ENCODE measurements at regions not wholly inside any gene's neighbourhood (a gene's known extent, or its start where the extent isn't known, plus 50 kb on each side); places are given as distances from the start of the nearest gene placed in this dataset.

DNA sequence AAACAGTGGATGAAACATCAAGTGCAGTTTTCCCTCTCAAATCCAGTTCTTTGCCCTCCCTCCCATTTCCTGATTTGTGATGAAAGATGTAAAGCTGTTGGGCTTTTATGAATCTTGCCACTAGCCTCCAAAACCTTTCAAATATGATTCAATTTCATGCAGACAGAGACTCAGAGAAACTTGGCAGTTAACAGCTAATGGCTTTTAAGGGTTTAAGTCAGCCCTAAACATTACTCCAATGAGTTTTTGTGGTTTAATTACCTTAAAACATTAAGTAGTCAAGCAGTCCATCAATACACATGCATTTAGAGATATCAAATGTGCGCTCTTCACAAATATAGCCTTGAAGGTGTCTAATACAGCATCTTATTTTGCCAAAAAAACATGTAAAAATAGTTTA, 1594.0 kb upstream of the GOT2 start:
- H3K4me3 Mint-ChIP-seq, result no peak overlapping the region
- H3K4me1 Mint-ChIP-seq, result no peaks in the 10 kb centered on the region
- H3K27ac Mint-ChIP-seq, result no peak overlapping the region
- peaks cover 3 to 4% of the 10 kb centered on the region in 2 donors for H3K9me3 Mint-ChIP-seq
- ATAC-seq (replicated peaks) (no peak), DNase-seq (no peak)
- no peaks in the 10 kb centered on the region for H3K36me3 Mint-ChIP-seq
- H3K27me3 Mint-ChIP-seq, result no peaks in the 10 kb centered on the region

DNA sequence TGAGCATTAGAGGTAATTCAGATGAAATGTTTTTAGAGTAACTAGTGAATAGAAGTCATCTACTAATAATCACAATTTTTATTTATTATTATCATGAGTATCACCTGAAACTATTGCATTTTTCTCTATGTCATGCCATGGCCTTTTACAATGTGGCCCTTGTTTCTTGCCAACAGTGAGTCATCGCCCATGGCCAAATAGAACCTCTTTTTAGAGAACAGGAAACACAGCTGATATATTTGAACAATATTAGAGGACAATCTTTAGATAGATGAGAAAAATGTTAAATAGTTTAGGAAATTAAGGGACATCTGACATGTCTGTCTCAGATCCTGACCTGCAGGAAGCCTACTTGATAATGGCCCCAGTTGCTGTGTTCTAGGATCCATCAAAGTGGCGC, 1584.4 kb upstream of the GOT2 start:
- H3K4me1 Mint-ChIP-seq, result no peaks in the 10 kb centered on the region
- ATAC-seq (replicated peaks) (no peak), DNase-seq (no peak)
- H3K27ac Mint-ChIP-seq, result no peak overlapping the region
- H3K36me3 Mint-ChIP-seq, result no peaks in the 10 kb centered on the region
- H3K4me3 Mint-ChIP-seq, result no peak overlapping the region
- peaks cover 6 to 11% of the 10 kb centered on the region in 2 donors for H3K9me3 Mint-ChIP-seq
- no peaks in the 10 kb centered on the region for H3K27me3 Mint-ChIP-seq

DNA sequence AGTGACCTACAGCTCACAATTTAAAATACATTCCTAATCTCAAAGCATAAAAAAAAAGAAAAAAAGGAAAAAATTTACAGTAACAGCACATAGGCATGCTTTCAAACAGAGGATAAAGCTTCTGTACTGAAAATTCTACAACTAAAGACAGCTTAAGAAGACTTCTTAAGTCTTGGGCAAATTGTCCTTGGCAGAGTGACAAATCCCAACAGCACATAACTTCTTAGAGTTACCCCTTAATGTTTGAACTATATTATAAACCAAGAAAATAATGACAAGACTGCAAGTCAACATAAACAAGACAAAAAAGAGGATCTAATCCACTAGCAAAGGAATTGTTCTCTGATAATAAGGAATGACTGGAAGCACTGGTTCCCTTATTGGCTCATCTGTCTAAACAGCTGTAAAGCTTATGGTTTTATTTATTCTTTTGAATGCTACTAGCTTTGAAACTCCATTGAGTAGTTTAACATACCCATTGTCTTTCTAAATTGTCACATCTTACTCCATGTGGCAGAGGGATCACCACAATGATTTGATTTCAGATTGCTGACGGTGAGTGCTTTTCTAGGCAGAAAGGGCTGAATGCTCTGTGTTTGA, 1576.8 kb upstream of the GOT2 start:
- no peak overlapping the region for H3K4me3 Mint-ChIP-seq
- no peaks in the 10 kb centered on the region for H3K4me1 Mint-ChIP-seq
- H3K36me3 Mint-ChIP-seq, result no peaks in the 10 kb centered on the region
- ATAC-seq (replicated peaks) (no peak), DNase-seq (no peak)
- H3K27ac Mint-ChIP-seq, result no peak overlapping the region
- no peaks in the 10 kb centered on the region for H3K27me3 Mint-ChIP-seq
- H3K9me3 Mint-ChIP-seq, result peaks cover 6 to 8% of the 10 kb centered on the region in 2 donors

DNA sequence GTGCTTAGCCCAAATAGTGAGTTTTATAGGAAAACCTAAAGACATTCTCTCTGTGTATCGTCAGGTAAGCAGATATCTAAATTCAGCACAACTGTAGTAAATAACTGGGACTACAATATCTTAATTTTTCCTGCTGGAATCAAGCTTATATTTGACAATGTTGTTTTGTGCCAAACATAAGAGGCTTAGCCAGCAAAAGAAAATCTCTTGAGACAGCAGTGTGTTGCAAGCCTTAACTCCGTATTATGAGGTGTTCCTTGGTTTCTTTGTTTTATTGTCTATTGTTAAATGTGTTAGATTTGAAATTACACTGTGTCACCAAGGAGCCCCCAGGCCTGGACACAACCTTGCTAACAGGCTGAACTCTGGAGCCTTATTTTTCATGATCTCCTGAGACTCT, 1570.6 kb upstream of the GOT2 start:
- H3K27me3 Mint-ChIP-seq, result no peaks in the 10 kb centered on the region
- no peak overlapping the region for H3K27ac Mint-ChIP-seq
- no peak overlapping the region for H3K4me3 Mint-ChIP-seq
- no peaks in the 10 kb centered on the region for H3K36me3 Mint-ChIP-seq
- DNase-seq (no peak), ATAC-seq (replicated peaks) (no peak)
- H3K4me1 Mint-ChIP-seq, result no peaks in the 10 kb centered on the region
- H3K9me3 Mint-ChIP-seq, result peaks cover 4 to 10% of the 10 kb centered on the region in 2 donors

DNA sequence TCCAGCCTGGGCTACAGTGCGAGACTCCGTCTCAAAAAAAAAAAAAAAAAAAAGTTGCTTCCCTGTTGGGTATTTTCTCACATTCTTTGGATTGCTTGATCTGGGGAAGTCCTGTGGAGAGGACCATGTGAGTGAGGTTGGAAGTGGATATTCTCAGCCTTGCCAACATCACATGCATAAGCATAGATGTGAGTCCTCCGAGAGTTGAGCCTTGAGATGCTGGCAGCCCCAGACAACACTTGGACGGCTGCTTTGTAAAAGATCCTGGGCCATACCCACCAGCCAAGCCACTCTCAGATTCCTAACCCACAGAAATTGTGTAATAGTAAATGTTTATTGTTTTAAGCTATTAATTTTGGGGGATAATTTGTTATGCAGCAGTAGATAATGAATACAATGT, 1570.0 kb upstream of the GOT2 start:
- Mint-ChIP-seq H3K27ac (no peak overlapping the region), H3K27me3 (no peaks in the 10 kb centered on the region), H3K4me1 (no peaks in the 10 kb centered on the region), H3K36me3 (no peaks in the 10 kb centered on the region), H3K9me3 (peaks cover 4 to 10% of the 10 kb centered on the region in 2 donors), H3K4me3 (no peak overlapping the region)
- ATAC-seq (replicated peaks) (no peak), DNase-seq (no peak)

DNA sequence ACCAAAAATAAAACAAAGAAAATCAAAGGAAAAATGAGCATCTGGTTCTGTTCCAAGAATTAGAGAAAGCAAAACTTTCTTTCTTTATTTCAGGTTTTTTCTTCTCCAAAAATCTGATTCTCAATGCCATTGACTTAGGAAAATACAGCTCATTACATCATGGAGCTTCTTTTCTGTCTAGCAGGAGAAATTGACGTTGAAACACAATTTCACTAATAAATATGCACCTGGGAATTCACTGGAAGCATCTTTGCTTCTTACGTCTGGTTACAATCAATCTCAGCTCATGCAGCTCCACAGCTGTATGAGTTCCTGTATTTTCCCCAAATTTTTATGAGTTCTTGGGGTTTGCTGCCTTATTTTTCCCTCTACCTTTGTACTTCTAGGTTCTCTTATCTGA, 1568.6 kb upstream of the GOT2 start:
- no peak for ATAC-seq (replicated peaks)
- Mint-ChIP-seq H3K4me3 (no peak overlapping the region), H3K27me3 (no peaks in the 10 kb centered on the region), H3K4me1 (no peaks in the 10 kb centered on the region), H3K36me3 (no peaks in the 10 kb centered on the region), H3K27ac (no peak overlapping the region), H3K9me3 (peaks cover 2 to 6% of the 10 kb centered on the region in 2 donors)
- no peak for DNase-seq

DNA sequence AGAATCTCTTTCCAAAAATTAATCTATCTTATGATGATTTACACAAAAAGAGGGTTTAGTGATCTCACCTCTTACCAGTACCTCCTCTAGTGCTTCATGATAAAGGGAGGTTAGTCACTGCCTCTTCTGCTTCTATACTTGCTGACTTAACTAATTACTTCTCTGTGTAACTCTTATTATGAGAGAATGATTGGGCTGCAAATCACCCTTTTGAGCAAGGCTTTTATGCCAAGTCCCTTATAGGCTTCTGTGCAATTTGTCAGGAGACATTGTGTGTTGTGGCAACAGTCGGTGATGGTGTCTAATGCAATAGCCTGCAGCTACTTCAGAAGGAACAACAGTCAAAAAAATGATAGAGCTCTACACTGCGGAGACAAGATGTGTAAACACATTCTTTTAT, 1568.1 kb upstream of the GOT2 start:
- Mint-ChIP-seq H3K9me3 (peaks cover 2 to 6% of the 10 kb centered on the region in 2 donors), H3K27me3 (no peaks in the 10 kb centered on the region), H3K27ac (no peak overlapping the region), H3K36me3 (no peaks in the 10 kb centered on the region), H3K4me3 (no peak overlapping the region), H3K4me1 (no peaks in the 10 kb centered on the region)
- DNase-seq (no peak), ATAC-seq (replicated peaks) (no peak)

DNA sequence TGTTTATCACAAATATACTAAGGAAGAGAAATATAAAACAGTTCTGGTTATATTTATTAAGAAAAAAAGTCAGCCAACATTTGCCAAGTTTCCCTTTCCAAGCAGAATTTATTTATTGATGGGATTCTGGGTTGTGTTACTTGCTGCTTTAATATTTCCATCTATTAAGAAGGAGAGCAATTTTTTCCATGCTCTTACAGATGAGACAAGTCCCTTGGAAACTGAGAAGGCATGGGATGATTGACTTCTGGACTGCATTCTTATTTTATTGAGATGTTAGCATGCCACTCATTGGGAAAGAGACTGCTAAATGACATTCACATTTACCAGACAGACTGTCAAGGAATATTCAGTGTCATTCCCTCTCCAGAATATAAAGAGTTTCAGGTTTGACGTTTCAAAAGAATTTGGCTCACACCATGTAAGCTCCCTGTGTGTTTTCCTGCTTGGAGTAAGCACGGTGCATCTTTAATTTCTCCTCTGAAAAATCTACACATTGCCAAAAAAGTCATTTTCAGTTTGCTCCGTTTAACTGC, 1565.2 kb upstream of the GOT2 start:
- Mint-ChIP-seq H3K27me3 (no peaks in the 10 kb centered on the region), H3K27ac (no peak overlapping the region), H3K4me1 (no peaks in the 10 kb centered on the region), H3K4me3 (no peak overlapping the region), H3K9me3 (peaks cover 0 to 2% of the 10 kb centered on the region in 2 donors), H3K36me3 (no peaks in the 10 kb centered on the region)
- DNase-seq (no peak), ATAC-seq (replicated peaks) (no peak)

DNA sequence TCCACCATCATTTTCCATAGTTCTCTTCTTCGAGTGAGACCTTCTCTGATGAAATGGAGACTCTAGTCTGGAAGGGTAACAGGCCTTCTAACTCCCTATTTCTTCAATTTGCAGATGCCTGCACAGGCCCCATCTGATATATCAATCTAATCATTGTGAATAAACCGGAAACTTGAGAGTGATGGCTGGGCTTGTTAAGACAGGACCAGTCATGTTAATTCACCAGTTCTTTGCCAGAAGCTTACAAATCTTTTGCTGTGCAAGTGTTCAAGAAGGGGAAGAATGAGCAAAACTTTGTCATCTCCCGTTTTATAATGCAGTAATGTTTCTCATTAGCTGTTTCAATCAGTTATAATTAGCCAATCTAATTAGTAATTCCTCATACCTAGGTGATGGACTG, 1561.3 kb upstream of the GOT2 start:
- Mint-ChIP-seq H3K36me3 (no peaks in the 10 kb centered on the region), H3K4me1 (no peaks in the 10 kb centered on the region), H3K27ac (no peak overlapping the region), H3K4me3 (no peak overlapping the region), H3K27me3 (no peaks in the 10 kb centered on the region), H3K9me3 (peaks cover 0 to 3% of the 10 kb centered on the region in 2 donors)
- ATAC-seq (replicated peaks) (no peak), DNase-seq (no peak)

DNA sequence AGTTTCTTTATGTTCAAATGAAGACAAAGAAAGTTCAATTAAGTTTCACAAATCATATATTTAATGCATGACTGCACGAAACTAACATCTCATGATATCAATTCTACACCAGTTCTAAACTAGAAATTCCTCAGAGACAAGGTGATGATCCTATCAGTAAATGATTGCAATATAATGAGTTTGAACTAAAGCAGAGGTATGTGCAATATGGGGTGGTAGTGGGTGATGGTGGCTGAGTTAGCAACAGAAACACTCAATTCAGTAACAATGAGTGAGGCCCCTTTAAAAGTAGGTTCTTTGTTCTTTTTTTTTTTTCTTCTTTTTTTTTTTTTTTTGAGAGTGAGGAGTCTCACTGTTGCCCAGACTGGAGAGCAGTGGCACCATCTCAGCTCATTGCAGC, 1551.7 kb upstream of the GOT2 start:
- peaks cover 0 to 4% of the 10 kb centered on the region in 2 donors for H3K9me3 Mint-ChIP-seq
- H3K27me3 Mint-ChIP-seq, result no peaks in the 10 kb centered on the region
- ATAC-seq (replicated peaks) (no peak), DNase-seq (no peak)
- no peak overlapping the region for H3K4me3 Mint-ChIP-seq
- no peak overlapping the region for H3K27ac Mint-ChIP-seq
- H3K4me1 Mint-ChIP-seq, result no peaks in the 10 kb centered on the region
- no peaks in the 10 kb centered on the region for H3K36me3 Mint-ChIP-seq

DNA sequence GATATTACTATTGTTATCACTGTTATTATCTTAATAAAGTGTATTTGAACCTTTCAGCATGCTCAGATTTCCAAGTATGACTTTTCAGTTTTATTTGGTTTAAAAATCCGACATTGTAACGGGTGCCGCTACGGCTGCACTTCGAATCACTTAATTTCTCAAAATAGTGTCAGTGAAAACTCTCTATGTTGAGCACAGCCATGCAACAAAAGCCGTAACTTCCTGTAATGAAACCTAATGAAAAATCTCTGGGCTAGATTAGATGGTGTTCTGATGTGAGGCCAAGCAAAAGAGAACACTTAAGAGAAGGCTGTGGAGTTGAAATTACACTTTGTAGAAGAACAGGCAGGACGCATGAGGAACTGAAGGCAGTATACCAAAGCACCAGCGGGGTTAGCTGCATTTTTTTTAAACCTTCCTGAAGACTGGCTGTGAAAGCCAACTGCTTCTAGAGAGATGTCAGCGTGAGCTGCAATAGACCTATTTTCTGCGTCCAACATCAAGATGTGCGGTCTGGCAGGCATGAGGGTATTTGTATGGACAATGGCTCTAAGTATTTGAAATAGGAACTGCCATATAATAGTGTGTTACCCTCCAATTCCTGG, 1545.0 kb upstream of the GOT2 start:
- Mint-ChIP-seq H3K27ac (no peak overlapping the region), H3K27me3 (no peaks in the 10 kb centered on the region), H3K4me1 (no peaks in the 10 kb centered on the region), H3K36me3 (no peaks in the 10 kb centered on the region), H3K9me3 (no peaks in the 10 kb centered on the region), H3K4me3 (no peak overlapping the region)
- ATAC-seq (replicated peaks) (no peak), DNase-seq (no peak)

DNA sequence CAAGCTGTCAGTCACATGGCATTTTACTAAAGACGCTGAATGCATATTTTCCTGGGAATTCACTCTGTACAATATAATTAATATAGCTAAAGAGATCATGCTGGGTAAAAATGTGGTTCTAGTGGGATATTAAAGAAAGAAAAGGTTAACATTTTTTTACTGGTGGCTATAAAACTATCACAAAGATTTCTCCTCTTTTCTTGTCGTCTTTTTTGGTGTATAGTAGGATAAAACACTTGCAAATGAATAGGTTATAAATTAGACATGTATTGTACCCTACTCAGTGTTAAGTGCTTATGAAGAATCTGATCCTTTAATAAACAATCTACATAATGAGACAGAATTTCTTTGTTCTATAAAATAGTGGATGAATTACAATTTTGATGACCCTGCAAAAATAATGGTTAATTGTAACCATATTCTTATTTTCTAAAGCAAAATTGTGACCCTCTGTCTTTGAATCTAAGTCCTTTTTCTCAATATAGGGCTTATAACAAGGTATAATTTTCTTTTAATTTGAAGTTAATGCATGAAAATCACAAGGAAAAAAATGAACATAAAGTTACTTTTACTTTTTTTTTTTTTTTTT, 1540.4 kb upstream of the GOT2 start:
- H3K27me3 Mint-ChIP-seq, result no peaks in the 10 kb centered on the region
- H3K9me3 Mint-ChIP-seq, result peaks cover 0 to 1% of the 10 kb centered on the region in 2 donors
- ATAC-seq (replicated peaks) (no peak), DNase-seq (no peak)
- no peaks in the 10 kb centered on the region for H3K36me3 Mint-ChIP-seq
- no peak overlapping the region for H3K4me3 Mint-ChIP-seq
- no peak overlapping the region for H3K27ac Mint-ChIP-seq
- no peaks in the 10 kb centered on the region for H3K4me1 Mint-ChIP-seq

DNA sequence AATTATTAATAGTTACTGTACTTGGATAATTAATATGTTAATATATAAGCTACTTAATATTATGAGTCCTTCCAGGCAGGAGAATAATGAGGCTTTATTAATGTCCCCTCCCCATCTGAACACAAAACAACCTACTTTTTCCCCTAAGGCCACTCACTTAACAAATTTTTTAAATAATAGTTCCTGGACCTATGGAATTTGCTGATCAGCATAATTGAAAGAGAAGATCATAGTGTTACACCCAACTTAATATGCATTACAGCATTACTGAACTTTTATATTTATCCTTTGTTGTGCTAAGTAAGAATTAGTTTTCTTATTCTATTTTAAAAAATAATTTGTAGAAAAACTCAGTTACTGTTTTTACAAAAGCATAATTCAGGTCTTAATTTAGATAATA, 1537.7 kb upstream of the GOT2 start:
- H3K9me3 Mint-ChIP-seq, result peaks cover 1 to 3% of the 10 kb centered on the region in 2 donors
- H3K27me3 Mint-ChIP-seq, result no peaks in the 10 kb centered on the region
- no peaks in the 10 kb centered on the region for H3K36me3 Mint-ChIP-seq
- H3K4me3 Mint-ChIP-seq, result no peak overlapping the region
- no peaks in the 10 kb centered on the region for H3K4me1 Mint-ChIP-seq
- no peak overlapping the region for H3K27ac Mint-ChIP-seq
- ATAC-seq (replicated peaks) (no peak), DNase-seq (no peak)

DNA sequence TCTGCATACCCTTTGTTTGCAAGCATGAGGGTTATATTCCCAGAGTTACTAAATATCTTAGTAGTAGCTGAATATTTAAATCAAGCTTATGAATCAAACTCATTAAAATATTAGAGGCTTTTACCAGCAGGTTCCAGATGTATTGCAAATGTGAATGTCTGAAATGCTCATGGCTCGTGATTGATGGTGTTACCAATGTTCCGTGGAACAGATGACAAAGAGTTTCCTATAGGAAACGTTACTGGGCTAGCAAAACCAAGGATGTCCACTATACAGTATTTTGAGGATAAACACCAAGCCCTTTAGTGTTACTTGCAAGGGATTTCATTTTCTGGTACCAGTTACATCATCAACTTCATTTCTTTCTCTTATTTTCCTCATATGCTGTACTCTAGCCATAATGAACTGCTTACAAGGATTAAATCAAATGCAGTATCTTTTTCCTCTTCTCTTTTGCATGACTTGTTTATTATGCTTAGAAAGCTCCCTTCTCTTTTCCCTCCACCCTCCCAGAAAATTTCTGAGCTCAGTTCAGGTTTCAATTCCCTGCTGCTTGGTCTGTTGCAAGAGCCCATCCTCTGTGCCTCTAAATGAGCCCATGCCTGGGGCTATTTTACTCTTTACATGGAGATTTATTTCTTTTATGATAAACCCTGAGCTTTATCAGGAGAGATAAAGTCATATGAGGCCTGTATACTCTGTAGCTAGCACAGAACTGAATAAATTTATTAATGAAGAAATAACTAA, 1537.1 kb upstream of the GOT2 start:
- no peaks in the 10 kb centered on the region for H3K36me3 Mint-ChIP-seq
- ATAC-seq (replicated peaks) (no peak), DNase-seq (no peak)
- no peak overlapping the region for H3K4me3 Mint-ChIP-seq
- H3K4me1 Mint-ChIP-seq, result no peaks in the 10 kb centered on the region
- H3K9me3 Mint-ChIP-seq, result peaks cover 1 to 3% of the 10 kb centered on the region in 2 donors
- no peak overlapping the region for H3K27ac Mint-ChIP-seq
- H3K27me3 Mint-ChIP-seq, result no peaks in the 10 kb centered on the region

DNA sequence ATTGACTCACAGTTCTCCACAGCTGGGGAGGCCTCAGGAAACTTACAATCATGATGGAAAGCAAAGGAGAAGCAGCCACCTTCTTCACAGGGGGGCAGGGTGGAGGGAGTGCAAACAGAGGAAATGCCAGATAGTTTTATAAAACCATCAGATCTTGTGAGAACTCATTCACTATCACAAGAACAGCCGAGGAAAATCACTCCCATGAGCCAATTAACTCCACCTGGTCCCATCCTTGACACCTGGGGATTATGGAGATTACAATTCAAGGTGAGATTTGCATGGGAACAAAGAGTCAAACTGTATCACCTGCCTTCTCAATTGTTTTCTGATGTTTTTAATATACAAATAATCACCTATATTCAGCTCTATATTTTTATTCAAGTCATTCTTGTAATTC, 1527.3 kb upstream of the GOT2 start:
- H3K36me3 Mint-ChIP-seq, result no peaks in the 10 kb centered on the region
- no peaks in the 10 kb centered on the region for H3K27me3 Mint-ChIP-seq
- DNase-seq (no peak), ATAC-seq (replicated peaks) (no peak)
- no peaks in the 10 kb centered on the region for H3K4me1 Mint-ChIP-seq
- H3K4me3 Mint-ChIP-seq, result no peak overlapping the region
- H3K9me3 Mint-ChIP-seq, result peaks cover 0 to 2% of the 10 kb centered on the region in 2 donors
- no peak overlapping the region for H3K27ac Mint-ChIP-seq

All from stimulated activated naive B cell treated with anti-CD40 and anti-IgM and Interleukin-4, amounts not matched to agents 10 μg/mL and 1 μg/mL and 100 μg/mL, for 72 hours (primary cell).